DMS79 treated with DMSO at 0.1 percent for 48 hours (cell line): ENCODE measurements at regions not wholly inside any gene's neighbourhood (a gene's known extent, or its start where the extent isn't known, plus 50 kb on each side); places are given as distances from the start of the nearest gene placed in this dataset.
"Not testable (repeated sequence)": the region's sequence is repeated elsewhere in the genome, so short reads cannot be mapped to it uniquely, and the experiment has no call there.

Experiments
- DNase-seq: peaks from one replicate; lab custom pipeline; 2025; lab: John Stamatoyannopoulos, UW

GRCh38 chr1:19024532-19024931, 68.1 kb upstream of the IFFO2 start:
- no peak for DNase-seq

GRCh38 chr1:19023787-19024186, 67.3 kb upstream of the IFFO2 start:
- no peak for DNase-seq

GRCh38 chr1:19021845-19022244, 65.4 kb upstream of the IFFO2 start:
- no peak for DNase-seq

GRCh38 chr1:19019288-19019687, 62.8 kb upstream of the IFFO2 start:
- not testable (repeated sequence) for DNase-seq

GRCh38 chr1:19015476-19015875, 59.0 kb upstream of the IFFO2 start:
- DNase-seq, result no peak

GRCh38 chr1:19014765-19015164, 58.3 kb upstream of the IFFO2 start:
- DNase-seq, result no peak

- peak; percentile 74 for DNase-seq
These were observed 57.5 kb upstream of the IFFO2 start for GRCh38 chr1:19013826-19014548.

GRCh38 chr1:19011845-19012231, 55.4 kb upstream of the IFFO2 start:
- no peak for DNase-seq

GRCh38 chr1:19010995-19011844, 54.7 kb upstream of the IFFO2 start:
- DNase-seq, result no peak

- DNase-seq, result no peak
These were observed 54.0 kb upstream of the IFFO2 start for GRCh38 chr1:19010503-19010902.

GRCh38 chr1:19009882-19010321, 53.4 kb upstream of the IFFO2 start:
- DNase-seq, result no peak

- DNase-seq, result no peak
These were observed 52.8 kb upstream of the IFFO2 start for GRCh38 chr1:19009126-19009881.

- no peak for DNase-seq
These were observed 51.3 kb upstream of the IFFO2 start for GRCh38 chr1:19007491-19008441.

- DNase-seq, result no peak
These were observed 50.4 kb upstream of the IFFO2 start for GRCh38 chr1:19006837-19007271.
